Inferior parietal cortex (tissue), 1 donor: ENCODE measurements at regions not wholly inside any gene's neighbourhood (a gene's known extent, or its start where the extent isn't known, plus 50 kb on each side); places are given as distances from the start of the nearest gene placed in this dataset.

ENCODE experiments used
- DNase-seq: peaks from one replicate; pipeline ENCODE4 v3.0.0-alpha.2; 2016; ENCODE audit errors: extremely low spot score

GRCh38 chr20:50258790-50259483 is 68.3 kb downstream of the CEBPB start:
- DNase-seq = no peak

- no peak for DNase-seq
These were observed 69.3 kb downstream of the CEBPB start for GRCh38 chr20:50259705-50260478.

- no peak for DNase-seq
These were observed 70.0 kb downstream of the CEBPB start for GRCh38 chr20:50260479-50261221.

GRCh38 chr20:50261471-50262212 is 71.0 kb downstream of the CEBPB start:
- DNase-seq = no peak

GRCh38 chr20:50263831-50264230 is 73.2 kb downstream of the CEBPB start:
- DNase-seq = no peak

GRCh38 chr20:50264534-50265145 is 74.0 kb downstream of the CEBPB start:
- no peak for DNase-seq

- DNase-seq = no peak
These were observed 74.8 kb downstream of the CEBPB start for GRCh38 chr20:50265245-50265946.

GRCh38 chr20:50266293-50267040 is 75.8 kb downstream of the CEBPB start:
- DNase-seq = no peak

- DNase-seq = no peak
These were observed 76.6 kb downstream of the CEBPB start for GRCh38 chr20:50267041-50267865.

GRCh38 chr20:50267866-50268219 is 77.2 kb downstream of the CEBPB start:
- DNase-seq = no peak

- DNase-seq = no peak
These were observed 78.7 kb downstream of the CEBPB start for GRCh38 chr20:50269091-50270033.

- no peak for DNase-seq
These were observed 79.4 kb downstream of the CEBPB start for GRCh38 chr20:50270034-50270395.

- DNase-seq = no peak
These were observed 79.9 kb downstream of the CEBPB start for GRCh38 chr20:50270569-50270968.

- no peak for DNase-seq
These were observed 80.5 kb downstream of the CEBPB start for GRCh38 chr20:50271176-50271575.

GRCh38 chr20:50271612-50272011 is 81.0 kb downstream of the CEBPB start:
- DNase-seq = no peak

- no peak for DNase-seq
These were observed 81.5 kb downstream of the CEBPB start for GRCh38 chr20:50272030-50272723.

GRCh38 chr20:50272724-50273446 is 82.3 kb downstream of the CEBPB start:
- no peak for DNase-seq
